BE2C (cell line): ENCODE measurements at regions not wholly inside any gene's neighbourhood (a gene's known extent, or its start where the extent isn't known, plus 50 kb on each side); places are given as distances from the start of the nearest gene placed in this dataset.
A peak's percentile ranks its signal among the peaks of the same experiment; 100 is the strongest.

Experiments used
- DNase-seq: peaks from one replicate; pipeline ENCODE4 v3.0.0-alpha.2; 2020
- H3K27me3 ChIP-seq: fragments of 250-450 bp; sonication (Bioruptor Pico); 2 replicates; pipeline ENCODE4 v1.5.1; 2020; ENCODE audit warnings: mild to moderate bottlenecking
- H3K36me3 ChIP-seq: fragments of 250-450 bp; sonication (Bioruptor Pico); 2 replicates; pipeline ENCODE4 v1.5.1; 2020; ENCODE audit warnings: mild to moderate bottlenecking
- H3K4me1 ChIP-seq: fragments of 250-450 bp; sonication (Bioruptor Pico); 2 replicates; pipeline ENCODE4 v1.5.1; 2020
- H3K4me3 ChIP-seq: 2 replicates; pipeline ENCODE4 v1.5.1; 2011; ENCODE audit warnings: low read depth, low read length
- H3K9me3 ChIP-seq: fragments of 250-450 bp; sonication (Bioruptor Pico); 2 replicates; pipeline ENCODE4 v1.5.1; 2020
- TF ChIP-seq, protein P1 (sequence below): IDR thresholded peaks from 2 replicates; pipeline ENCODE4 v1.5.1; 2012; ENCODE audit warnings: mild to moderate bottlenecking, low read depth, low read length

DNA sequence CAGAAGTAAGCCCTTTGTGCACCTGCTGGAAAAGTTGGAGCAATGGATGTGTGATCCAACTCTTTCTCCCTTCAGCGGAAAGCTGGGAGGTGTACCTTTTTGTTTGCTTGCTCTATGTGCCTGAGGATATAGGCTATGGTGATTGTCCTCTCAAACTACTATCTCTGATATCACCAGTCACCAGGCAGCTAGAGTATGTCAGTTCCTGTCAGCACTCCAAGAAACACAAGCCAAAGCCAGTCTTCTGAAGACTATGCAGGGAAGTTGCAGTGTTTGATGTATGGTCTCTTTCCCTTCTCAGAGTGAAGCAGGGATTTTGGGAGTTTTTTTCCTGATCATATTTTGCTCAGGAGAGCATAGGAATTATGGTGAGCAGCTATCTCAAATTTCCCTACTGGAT is 146.4 kb downstream of the PTH2R start:
- Histone ChIP-seq H3K4me1 (peaks cover 19% of the 10 kb centered on the region), H3K27me3 (no peaks in the 10 kb centered on the region), H3K9me3 (no peaks in the 10 kb centered on the region), H3K4me3 (no peak overlapping the region), H3K36me3 (no peaks in the 10 kb centered on the region)
- DNase-seq = no peak
- TF ChIP-seq, protein P1, sequence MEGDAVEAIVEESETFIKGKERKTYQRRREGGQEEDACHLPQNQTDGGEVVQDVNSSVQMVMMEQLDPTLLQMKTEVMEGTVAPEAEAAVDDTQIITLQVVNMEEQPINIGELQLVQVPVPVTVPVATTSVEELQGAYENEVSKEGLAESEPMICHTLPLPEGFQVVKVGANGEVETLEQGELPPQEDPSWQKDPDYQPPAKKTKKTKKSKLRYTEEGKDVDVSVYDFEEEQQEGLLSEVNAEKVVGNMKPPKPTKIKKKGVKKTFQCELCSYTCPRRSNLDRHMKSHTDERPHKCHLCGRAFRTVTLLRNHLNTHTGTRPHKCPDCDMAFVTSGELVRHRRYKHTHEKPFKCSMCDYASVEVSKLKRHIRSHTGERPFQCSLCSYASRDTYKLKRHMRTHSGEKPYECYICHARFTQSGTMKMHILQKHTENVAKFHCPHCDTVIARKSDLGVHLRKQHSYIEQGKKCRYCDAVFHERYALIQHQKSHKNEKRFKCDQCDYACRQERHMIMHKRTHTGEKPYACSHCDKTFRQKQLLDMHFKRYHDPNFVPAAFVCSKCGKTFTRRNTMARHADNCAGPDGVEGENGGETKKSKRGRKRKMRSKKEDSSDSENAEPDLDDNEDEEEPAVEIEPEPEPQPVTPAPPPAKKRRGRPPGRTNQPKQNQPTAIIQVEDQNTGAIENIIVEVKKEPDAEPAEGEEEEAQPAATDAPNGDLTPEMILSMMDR = no peak

DNA sequence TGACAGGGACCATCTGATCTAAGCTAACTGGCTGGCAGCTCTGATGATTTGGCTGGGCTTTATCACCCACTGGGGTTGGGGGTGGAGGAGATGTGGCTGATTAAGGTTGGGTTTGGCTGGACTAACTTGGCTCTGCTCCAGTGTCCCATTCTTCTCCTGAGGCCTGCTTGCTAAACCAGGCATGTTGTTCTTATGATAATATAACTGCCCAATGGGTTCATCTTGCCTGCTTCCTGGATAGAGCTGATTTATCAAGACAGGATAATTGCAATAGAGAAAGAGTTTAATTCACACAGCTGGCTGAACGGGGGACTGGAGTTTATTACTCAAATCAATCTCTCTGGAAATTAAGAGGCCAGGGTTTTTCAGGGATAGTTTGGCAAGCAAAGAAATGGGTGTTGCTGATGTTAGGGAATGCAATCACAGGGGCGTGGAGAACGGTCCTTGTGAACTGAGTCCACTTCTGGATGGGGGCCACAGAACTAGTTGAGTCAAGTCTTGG is 150.4 kb downstream of the PTH2R start:
- Histone ChIP-seq H3K36me3 (no peaks in the 10 kb centered on the region), H3K4me3 (peak overlapping the region; percentile 3; the same call in 1 of the 2 replicates), H3K27me3 (no peaks in the 10 kb centered on the region), H3K9me3 (no peaks in the 10 kb centered on the region), H3K4me1 (peaks cover 20% of the 10 kb centered on the region)
- DNase-seq = peak; percentile 83
- TF ChIP-seq, protein P1 = no peak

DNA sequence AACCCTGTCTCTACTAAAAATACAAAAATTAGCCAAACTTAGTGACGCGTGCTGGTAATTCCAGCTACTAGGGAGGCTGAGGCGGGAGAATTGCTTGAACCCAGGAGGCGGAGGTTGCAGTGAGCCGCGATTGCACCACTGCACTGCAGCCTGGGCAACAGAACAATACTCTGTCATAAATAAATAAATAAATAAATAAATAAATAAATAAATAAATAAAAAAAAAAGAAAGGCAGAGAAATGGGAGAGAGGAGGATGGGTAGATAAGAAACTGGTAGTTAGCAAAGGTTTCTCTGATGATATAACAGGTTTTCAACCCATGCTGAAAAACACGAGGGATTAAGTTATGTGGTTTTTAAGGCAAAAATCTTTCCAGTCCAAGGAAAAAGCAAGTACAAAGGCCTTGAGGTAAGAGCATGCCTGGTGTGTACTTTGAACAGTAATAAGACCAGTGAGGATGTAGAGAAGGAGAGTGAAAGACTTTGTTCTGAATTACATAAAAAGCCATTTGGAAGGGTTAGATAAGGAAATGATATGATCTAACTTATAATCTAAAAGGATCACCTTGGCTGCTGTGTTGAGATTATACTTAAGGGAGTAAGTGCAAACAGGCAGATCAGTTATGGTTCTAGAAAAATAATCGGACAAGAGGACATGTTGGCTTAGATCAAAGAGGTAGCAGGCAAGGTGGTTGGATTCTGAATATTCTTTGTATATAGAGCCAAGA is 159.3 kb downstream of the PTH2R start:
- no peaks in the 10 kb centered on the region for H3K27me3 ChIP-seq
- no peaks in the 10 kb centered on the region for H3K36me3 ChIP-seq
- no peak overlapping the region for H3K4me3 ChIP-seq
- no peak for DNase-seq
- TF ChIP-seq, protein P1 = no peak
- no peaks in the 10 kb centered on the region for H3K4me1 ChIP-seq
- 0 out of 2 replicates have a peak, but pooled peaks cover 2% of the 10 kb centered on the region for H3K9me3 ChIP-seq

DNA sequence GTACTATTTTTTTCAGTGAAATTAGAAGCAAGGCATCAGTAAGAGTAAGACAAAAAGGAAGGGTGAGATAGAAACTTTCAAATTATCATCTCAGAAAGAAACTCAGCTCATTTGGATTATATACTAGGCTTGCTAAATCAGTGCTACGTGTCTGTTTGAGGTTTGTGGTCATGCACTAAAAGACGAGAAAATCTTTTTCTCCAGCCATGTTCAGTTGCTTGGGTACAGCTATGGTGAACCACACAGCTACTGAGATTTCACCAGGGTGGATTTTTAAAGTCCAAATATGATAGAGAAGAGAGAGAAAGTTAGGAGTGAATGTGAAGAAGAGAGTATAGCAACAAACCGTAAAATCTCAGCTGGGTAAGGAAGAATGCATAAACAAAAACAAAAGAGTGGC is 161.6 kb downstream of the PTH2R start:
- Histone ChIP-seq H3K4me3 (no peak overlapping the region), H3K27me3 (no peaks in the 10 kb centered on the region), H3K4me1 (no peaks in the 10 kb centered on the region; the same call in 1 of the 2 replicates), H3K36me3 (no peaks in the 10 kb centered on the region), H3K9me3 (no peaks in the 10 kb centered on the region)
- TF ChIP-seq, protein P1 = no peak
- no peak for DNase-seq

DNA sequence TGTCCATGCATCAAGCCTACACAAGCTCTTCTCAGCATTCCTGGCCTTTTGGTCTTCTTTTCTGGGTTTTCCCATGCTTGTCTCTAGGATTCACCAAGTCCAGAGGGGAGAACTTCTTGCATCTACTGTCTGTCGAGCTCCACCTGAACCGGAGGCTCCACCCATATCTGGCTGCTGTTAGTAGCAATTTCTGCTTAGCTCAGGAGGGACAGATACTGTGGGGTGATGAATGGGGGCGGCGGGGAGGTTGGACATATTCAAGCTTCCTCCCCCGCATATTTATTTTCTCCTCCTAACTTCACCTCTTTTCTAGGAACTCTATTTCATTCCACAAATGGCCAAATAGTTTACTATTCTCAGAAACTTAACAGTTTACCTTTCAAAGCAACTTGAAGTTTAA is 163.5 kb downstream of the PTH2R start:
- no peaks in the 10 kb centered on the region for H3K27me3 ChIP-seq
- no peaks in the 10 kb centered on the region for H3K9me3 ChIP-seq
- H3K36me3 ChIP-seq = no peaks in the 10 kb centered on the region
- TF ChIP-seq, protein P1 = no peak
- H3K4me3 ChIP-seq = no peak overlapping the region
- no peaks in the 10 kb centered on the region; the same call in 1 of the 2 replicates for H3K4me1 ChIP-seq
- no peak for DNase-seq
